GOT3 (cell line): ENCODE measurements at regions not wholly inside any gene's neighbourhood (a gene's known extent, or its start where the extent isn't known, plus 50 kb on each side); places are given as distances from the start of the nearest gene placed in this dataset.
"Not testable (repeated sequence)": the region's sequence is repeated elsewhere in the genome, so short reads cannot be mapped to it uniquely, and the experiment has no call there.

ENCODE experiments used
- DNase-seq: peaks from one replicate; lab custom pipeline; 2025; ENCODE audit warnings: mixed read lengths; lab: John Stamatoyannopoulos, UW

DNA sequence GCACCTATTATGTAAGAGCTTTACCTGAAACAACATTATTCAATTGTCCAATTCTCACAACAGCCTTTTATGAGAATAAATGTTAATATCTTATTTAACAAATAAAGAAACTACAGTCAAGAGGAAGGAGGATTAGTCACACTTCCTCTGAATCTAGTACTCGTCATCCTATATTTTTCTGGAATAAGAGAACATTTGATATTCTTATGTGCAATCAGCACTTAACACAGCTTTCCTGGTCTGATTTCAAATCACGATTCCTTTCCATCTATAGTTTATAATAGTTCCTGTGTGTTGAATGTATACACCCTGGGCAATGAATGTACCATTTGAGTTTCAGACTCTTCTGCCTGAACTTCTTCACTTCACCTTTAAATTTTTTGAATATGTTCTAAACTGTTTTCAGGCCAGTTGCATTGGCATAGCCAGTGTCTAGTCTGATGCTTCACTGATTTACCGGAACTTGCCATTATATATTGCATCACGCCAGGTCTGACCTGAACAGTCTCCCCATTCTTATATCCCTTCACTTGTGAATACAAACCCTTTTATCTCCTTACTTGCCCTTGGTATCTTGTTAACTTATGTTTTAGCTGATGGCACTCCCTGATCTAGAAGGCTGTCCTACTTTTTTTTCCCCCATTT lies 698.3 kb downstream of the MAT2B start:
- no peak for DNase-seq

DNA sequence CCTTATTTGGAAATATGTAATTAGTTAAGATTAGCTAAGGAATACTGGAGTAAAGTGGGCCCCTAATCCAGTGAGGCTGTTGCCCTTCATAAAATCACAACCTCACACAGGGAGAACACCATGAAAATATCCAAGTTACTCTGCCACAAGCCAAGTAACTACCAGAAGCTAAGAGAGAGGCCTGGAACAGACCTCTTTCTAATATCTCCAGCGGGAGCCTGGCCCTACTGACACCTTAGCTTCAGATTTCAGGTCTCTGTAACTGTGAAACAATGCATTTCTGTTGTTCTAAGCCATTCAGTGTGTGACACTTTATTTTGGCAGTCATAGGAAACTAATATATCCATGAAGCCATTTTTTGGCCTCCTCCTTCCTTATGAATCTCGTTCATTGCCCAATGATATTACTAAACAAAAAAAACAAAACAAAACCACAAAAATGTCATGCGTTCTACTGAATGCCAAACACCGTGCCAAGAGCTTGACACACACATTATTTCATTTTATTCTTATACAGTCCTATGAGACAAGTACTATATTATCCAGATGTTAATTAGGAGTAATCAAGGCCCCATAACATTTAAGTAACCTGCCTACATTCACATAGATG lies 699.0 kb downstream of the MAT2B start:
- DNase-seq = no peak

DNA sequence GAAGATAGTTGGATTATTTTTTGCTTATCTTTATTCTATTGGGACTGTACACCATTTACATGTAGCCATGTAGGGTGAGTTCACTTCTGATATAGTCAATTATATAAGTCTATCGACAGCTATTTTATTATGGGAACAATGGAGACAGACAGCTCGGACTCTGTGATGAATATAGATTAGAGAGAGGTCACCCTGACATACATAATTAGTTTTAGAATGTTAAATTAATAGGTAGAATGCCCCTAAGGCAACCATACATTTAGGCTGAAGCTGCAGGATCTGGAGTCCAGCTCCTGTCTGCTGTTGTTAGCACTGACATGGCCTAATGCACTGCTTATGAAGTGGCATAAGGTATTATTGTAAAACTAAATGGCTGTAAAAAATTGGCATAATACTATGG lies 700.8 kb downstream of the MAT2B start:
- DNase-seq = no peak

DNA sequence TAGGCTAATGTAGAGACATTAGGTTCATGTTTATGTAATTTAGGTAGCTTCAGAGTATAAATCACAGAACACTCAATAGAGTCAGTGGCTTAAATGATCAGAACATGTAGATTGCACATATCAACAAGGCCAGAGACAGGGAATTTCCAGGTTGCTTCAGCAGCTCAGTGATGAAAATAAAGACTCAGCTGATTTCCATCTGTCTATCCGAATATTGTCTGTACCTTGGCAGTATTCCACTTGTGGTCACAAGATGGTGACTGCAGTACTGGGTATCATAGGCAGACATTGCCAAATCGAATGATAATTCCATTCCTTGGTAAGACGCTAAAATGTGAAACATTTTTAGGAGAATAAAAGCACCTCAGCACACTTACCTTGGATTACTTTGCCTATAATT lies 702.2 kb downstream of the MAT2B start:
- DNase-seq = no peak

DNA sequence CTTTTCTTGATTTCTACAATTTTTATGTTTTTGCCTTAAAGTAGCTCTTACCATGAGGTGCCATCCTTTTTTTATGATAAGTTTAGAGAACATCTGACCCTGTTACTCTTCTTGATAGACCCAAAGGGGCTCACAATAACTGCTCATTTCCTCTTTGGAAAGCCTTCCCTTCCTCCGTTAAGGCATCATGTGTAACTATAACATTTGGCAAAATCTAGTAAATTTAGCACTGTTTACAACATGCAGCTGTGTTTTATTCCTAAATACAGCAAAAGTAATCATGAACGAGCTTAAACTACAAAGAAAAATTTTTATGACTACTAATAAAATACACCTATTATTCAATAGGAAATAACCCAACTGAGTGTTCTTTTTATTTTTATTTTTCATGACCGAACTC lies 705.1 kb downstream of the MAT2B start:
- DNase-seq = no peak

DNA sequence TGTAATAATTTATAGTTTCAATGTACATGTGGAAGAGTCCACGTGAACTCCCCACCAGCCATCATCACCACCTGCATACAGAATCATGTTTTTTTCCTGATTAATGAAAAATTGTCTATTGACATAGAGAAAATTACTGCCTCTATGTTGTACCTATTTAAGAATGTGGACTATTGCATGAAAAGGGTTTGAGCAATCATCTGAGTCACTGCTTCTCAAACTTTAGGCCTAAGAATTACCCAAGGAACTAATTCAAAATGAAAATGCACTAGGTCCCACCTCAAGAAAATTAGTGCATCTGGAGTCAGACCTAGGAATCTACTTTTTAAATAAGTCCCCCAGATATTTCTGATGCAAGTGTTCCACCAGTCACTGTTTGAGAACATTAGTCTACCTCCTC lies 709.3 kb downstream of the MAT2B start:
- no peak for DNase-seq

GRCh38 chr5:164217464-164217863 lies 712.0 kb downstream of the MAT2B start:
- DNase-seq = no peak

DNA sequence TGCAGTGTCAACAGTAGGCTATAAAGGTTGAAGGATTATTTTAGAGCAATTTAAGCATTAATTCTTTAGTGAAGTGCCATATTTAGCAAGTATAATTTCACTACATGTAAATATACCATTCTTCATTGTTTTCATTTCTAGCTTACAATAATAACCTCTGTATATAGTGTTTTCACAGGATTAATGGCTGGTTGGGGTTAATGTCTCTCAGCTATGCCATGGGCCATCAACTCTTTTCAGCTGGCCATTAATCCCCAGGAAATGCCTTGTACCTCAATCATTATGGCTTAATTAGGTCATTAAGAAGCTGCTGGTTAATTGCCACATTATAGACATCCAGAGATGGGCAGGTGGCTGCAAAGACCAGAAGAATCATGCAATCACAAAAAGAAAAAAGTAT lies 715.1 kb downstream of the MAT2B start:
- DNase-seq = no peak

DNA sequence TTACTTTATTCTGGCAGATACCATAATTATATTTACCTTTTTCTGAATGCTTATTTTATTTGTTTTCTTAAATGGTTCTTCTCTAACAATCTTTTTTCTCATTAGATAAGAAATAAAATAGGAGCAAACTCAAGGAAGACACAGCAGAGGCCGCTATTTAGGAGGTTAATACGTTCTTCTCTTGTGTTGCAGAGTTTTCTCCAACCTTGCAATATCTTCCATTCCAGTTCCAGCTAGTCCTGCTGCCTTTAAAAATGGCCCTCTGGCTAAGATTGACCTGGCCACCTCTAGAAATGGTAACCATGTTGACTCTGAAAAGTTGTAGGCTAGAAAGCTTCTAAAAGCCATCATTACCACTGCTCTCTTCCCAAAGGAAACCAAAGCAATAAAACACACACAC lies 718.8 kb downstream of the MAT2B start:
- no peak for DNase-seq

- DNase-seq = no peak
Measured at GRCh38 chr5:164224772-164225171, 719.4 kb downstream of the MAT2B start.

GRCh38 chr5:164230341-164230740 lies 724.9 kb downstream of the MAT2B start:
- no peak for DNase-seq

DNA sequence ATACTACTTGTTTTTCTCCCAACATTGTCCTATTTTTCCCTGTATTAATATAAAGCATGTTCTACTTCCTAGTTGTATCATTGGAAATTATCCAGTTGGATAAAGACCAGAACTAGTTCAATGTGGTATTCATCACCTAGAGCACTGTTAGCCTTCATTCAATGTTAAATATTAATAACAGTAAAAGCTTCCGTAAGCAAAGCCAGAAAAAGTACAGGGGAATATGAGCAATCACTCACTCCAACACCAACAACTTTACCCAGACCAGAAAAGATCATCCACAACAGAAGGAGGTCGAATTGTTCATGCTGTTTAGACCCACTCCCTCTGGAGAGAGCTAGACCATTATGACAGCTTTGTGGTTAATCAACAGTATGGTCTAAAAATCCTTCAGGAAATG lies 728.4 kb downstream of the MAT2B start:
- no peak for DNase-seq

- no peak for DNase-seq
Measured at GRCh38 chr5:164234321-164234720, 728.9 kb downstream of the MAT2B start.

GRCh38 chr5:164235300-164235891 lies 730.0 kb downstream of the MAT2B start:
- DNase-seq = no peak

GRCh38 chr5:164237486-164237885 lies 732.1 kb downstream of the MAT2B start:
- no peak for DNase-seq

GRCh38 chr5:164251781-164252180 lies 746.4 kb downstream of the MAT2B start:
- DNase-seq = not testable (repeated sequence)

- DNase-seq = no peak
Measured at GRCh38 chr5:164253764-164254163, 748.3 kb downstream of the MAT2B start.

- no peak for DNase-seq
Measured at GRCh38 chr5:164255598-164256213, 750.3 kb downstream of the MAT2B start.

- DNase-seq = no peak
Measured at GRCh38 chr5:164256351-164256750, 750.9 kb downstream of the MAT2B start.

DNA sequence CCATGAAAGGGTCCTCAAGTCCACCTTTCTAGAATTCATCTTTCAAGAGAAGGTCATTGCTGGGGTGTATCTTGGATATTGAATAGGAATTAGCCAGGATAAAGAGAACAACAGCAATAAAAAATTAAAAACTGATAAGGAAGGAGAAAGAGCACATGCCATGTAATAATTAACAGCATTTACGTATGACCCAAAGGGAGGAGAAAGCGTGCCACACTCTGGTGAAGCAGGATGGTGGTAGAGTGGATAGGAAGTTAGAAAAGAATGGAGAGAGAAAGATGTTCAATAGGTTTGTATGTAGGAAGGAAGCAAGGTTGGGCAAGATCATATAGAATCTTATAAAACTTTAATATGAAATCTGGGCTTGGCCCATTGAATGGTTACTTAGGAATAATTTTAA lies 751.5 kb downstream of the MAT2B start:
- no peak for DNase-seq

DNA sequence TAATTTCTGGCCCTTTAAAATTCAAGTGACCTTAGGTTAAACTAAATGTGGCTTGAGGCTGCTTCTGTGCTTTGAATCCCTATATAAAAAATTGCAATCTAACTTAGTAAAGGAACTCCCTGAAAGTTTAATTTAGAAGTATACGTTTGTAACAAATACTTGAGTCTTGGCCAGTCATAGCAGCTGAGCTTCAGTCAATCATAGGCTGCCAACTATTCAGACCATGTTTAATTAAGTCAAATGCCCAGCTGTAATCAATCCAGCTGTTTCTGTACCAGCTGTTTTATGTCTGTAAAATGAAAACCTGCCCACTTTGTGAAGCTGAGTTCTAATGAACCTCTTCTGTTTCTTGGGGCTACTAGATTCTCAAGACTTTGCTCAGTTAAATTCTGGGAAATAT lies 760.1 kb downstream of the MAT2B start:
- DNase-seq = no peak

DNA sequence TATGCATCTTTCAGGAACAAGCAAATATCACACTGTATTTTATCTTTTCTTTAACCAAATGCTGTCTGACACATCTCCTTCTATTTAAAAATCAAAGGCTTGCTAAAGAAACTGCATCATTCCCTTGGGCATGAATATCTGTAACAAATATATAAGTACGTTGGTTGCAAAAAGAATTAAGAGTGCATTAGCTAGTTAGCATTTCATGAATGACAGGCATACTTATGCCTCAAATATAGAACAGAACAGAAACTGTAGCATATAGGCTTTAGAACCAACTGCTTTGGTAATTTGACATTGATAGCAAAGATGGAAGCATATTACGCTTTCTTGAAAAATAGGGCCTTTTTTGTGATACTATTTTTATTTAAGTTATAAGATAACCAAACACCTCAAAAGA lies 761.2 kb downstream of the MAT2B start:
- no peak for DNase-seq

GRCh38 chr5:164277720-164278119 lies 772.3 kb downstream of the MAT2B start:
- no peak for DNase-seq
